ENCODE measurements at regions not wholly inside any gene's neighbourhood (a gene's known extent, or its start where the extent isn't known, plus 50 kb on each side); places are given as distances from the start of the nearest gene placed in this dataset.

GRCh38 chr18:10195529-10195928, 258.9 kb upstream of the APCDD1 start:
- H3K27ac ChIP-seq, result no peak overlapping the region
- H3K9me3 ChIP-seq, result no peaks in the 10 kb centered on the region
- H3K36me3 ChIP-seq, result no peaks in the 10 kb centered on the region
- DNase-seq, result no peak
- 85 to 92% methylated on average over 2 of the region's 2 CpGs for WGBS, 2 donors
- intact Hi-C loops (cut with DNase I), result no loop called here
- H3K4me3 ChIP-seq (replicated peaks in 1 of 3), result no peak overlapping the region
- H3K27me3 ChIP-seq, result no peaks in the 10 kb centered on the region
- TF ChIP-seq CTCF (IDR thresholded peaks at IDR 0.05) (no peak), POLR2A (IDR thresholded peaks at IDR 0.05) (no peak)
- no peaks in the 10 kb centered on the region for H3K4me1 ChIP-seq

- H3K36me3 ChIP-seq, result no peaks in the 10 kb centered on the region
- no peaks in the 10 kb centered on the region for H3K27me3 ChIP-seq
- no peak for DNase-seq
- no peaks in the 10 kb centered on the region for H3K4me1 ChIP-seq
- TF ChIP-seq CTCF (IDR thresholded peaks at IDR 0.05) (no peak), POLR2A (IDR thresholded peaks at IDR 0.05) (no peak)
- H3K4me3 ChIP-seq (replicated peaks in 1 of 3), result no peak overlapping the region
- 73 to 79% methylated on average over 12 of the region's 12 CpGs for WGBS, 2 donors
- no peak overlapping the region for H3K27ac ChIP-seq
- intact Hi-C loops (cut with DNase I), result no loop called here
- no peaks in the 10 kb centered on the region for H3K9me3 ChIP-seq
Measured at GRCh38 chr18:10197097-10197496, 257.3 kb upstream of the APCDD1 start.

- intact Hi-C loops (cut with DNase I), result no loop called here
Measured at GRCh38 chr18:10201226-10201625, 253.2 kb upstream of the APCDD1 start.

GRCh38 chr18:10201659-10202058, 252.8 kb upstream of the APCDD1 start:
- DNase-seq, result no peak
- no peak for TF ChIP-seq CTCF (IDR thresholded peaks at IDR 0.05)
- TF ChIP-seq POLR2A (IDR thresholded peaks at IDR 0.05), result no peak
- H3K4me1 ChIP-seq, result no peaks in the 10 kb centered on the region
- 65 to 74% methylated on average over 2 of the region's 2 CpGs for WGBS, 2 donors
- no peak overlapping the region for H3K4me3 ChIP-seq (replicated peaks in 1 of 3)
- no peaks in the 10 kb centered on the region for H3K27me3 ChIP-seq
- no peaks in the 10 kb centered on the region for H3K9me3 ChIP-seq
- intact Hi-C loops (cut with DNase I), result no loop called here
- H3K36me3 ChIP-seq, result no peaks in the 10 kb centered on the region
- H3K27ac ChIP-seq, result no peak overlapping the region

More at GRCh38 chr18:10201226-10201625, 253.2 kb upstream of the APCDD1 start:
- TF ChIP-seq POLR2A (IDR thresholded peaks at IDR 0.05), result no peak
- TF ChIP-seq CTCF (IDR thresholded peaks at IDR 0.05), result no peak
- no peaks in the 10 kb centered on the region for H3K27me3 ChIP-seq
- no peak overlapping the region for H3K27ac ChIP-seq
- no peak for DNase-seq
- no peak overlapping the region for H3K4me3 ChIP-seq (replicated peaks in 1 of 3)
- 90 to 94% methylated on average over 5 of the region's 5 CpGs for WGBS, 2 donors
- no peaks in the 10 kb centered on the region for H3K4me1 ChIP-seq
- H3K36me3 ChIP-seq, result no peaks in the 10 kb centered on the region
- H3K9me3 ChIP-seq, result no peaks in the 10 kb centered on the region

- no peaks in the 10 kb centered on the region for H3K27me3 ChIP-seq
- H3K27ac ChIP-seq, result no peak overlapping the region
- H3K4me3 ChIP-seq (replicated peaks in 1 of 3), result no peak overlapping the region
- no peaks in the 10 kb centered on the region for H3K36me3 ChIP-seq
- TF ChIP-seq CTCF (IDR thresholded peaks at IDR 0.05), result no peak
- TF ChIP-seq POLR2A (IDR thresholded peaks at IDR 0.05), result no peak
- intact Hi-C loops (cut with DNase I), result no loop called here
- 61 to 72% methylated on average over 7 of the region's 7 CpGs for WGBS, 2 donors
- no peaks in the 10 kb centered on the region for H3K9me3 ChIP-seq
- no peak for DNase-seq
- H3K4me1 ChIP-seq, result no peaks in the 10 kb centered on the region
Measured at GRCh38 chr18:10202845-10203321, 251.6 kb upstream of the APCDD1 start.
